ENCODE measurements at regions not wholly inside any gene's neighbourhood (a gene's known extent, or its start where the extent isn't known, plus 50 kb on each side); places are given as distances from the start of the nearest gene placed in this dataset.

DNA sequence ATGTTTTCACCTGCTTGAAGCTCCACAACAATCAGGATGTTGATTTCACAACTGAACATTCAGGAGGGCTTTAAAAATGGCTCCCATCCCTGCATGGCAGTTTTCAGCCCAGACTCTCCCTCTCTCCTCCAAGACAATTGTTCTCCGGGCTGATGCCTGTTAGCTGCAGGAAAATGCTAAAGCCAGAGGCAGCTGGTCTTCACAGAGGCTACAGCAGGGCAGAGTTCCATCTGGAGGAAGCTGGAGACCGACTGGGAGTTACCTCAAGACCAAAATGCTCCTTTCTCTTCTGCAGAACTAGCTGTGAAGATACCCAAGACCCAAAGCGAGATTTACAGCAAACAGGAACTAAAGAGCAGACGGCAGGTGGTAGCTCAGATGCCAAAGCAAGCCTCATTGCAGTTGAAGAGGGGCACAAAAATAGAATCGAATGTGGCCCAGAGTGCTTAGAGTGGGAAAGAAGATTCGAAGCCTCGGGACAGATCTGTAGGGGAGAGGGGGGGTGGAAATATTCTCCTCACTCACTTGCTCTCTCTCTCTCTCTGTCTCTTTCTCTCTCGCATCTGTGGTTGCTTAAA is 423.6 kb downstream of the ZNF521 start:
- Histone ChIP-seq H3K4me3 (ENCODE audit: low read depth in 1 of 2, low read length in 1 of 2) (no peak overlapping the region), H3K9me3 (no peaks in the 10 kb centered on the region), H3K27ac (no peak overlapping the region), H3K36me3 (no peaks in the 10 kb centered on the region), H3K4me1 (ENCODE audit: control insufficient read depth in 1 of 2, insufficient read depth in 1 of 2, low read depth in 1 of 2, low read length in 1 of 2) (no peaks in the 10 kb centered on the region), H3K27me3 (no peaks in the 10 kb centered on the region)
- TF ChIP-seq CTCF (IDR thresholded peaks at IDR 0.05): no peak

GRCh38 chr18:24930478-24930877 is 421.5 kb downstream of the ZNF521 start:
- TF ChIP-seq CTCF (IDR thresholded peaks at IDR 0.05): no peak
- Histone ChIP-seq H3K4me1 (ENCODE audit: control insufficient read depth in 1 of 2, insufficient read depth in 1 of 2, low read depth in 1 of 2, low read length in 1 of 2) (no peaks in the 10 kb centered on the region), H3K27ac (no peak overlapping the region), H3K9me3 (no peaks in the 10 kb centered on the region), H3K4me3 (ENCODE audit: low read depth in 1 of 2, low read length in 1 of 2) (no peak overlapping the region), H3K36me3 (no peaks in the 10 kb centered on the region), H3K27me3 (no peaks in the 10 kb centered on the region)

DNA sequence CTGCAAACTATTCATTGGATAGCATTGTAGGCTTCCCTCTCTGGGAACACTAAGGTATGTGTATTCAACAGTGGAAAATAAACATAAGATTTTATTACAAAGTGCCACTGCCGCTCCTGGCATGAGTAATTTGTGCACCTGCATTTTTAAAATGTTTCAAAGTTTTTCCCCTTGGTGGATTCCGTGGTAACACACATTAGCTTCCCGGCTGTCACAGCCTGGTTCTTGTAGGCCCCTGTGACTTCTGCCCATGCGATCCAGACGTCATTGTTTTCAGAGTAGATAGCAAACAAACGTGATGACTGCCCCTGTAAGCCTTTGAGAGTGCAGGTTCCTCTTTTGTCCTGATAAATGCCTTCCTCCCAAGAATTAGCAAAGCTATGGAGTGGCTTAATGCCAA is 421.0 kb downstream of the ZNF521 start:
- no peak overlapping the region for H3K27ac ChIP-seq
- H3K4me3 ChIP-seq (ENCODE audit: low read depth in 1 of 2, low read length in 1 of 2): no peak overlapping the region
- TF ChIP-seq CTCF (IDR thresholded peaks at IDR 0.05): no peak
- H3K36me3 ChIP-seq: no peaks in the 10 kb centered on the region
- no peaks in the 10 kb centered on the region for H3K27me3 ChIP-seq
- H3K4me1 ChIP-seq (ENCODE audit: control insufficient read depth in 1 of 2, insufficient read depth in 1 of 2, low read depth in 1 of 2, low read length in 1 of 2): no peaks in the 10 kb centered on the region
- no peaks in the 10 kb centered on the region for H3K9me3 ChIP-seq

DNA sequence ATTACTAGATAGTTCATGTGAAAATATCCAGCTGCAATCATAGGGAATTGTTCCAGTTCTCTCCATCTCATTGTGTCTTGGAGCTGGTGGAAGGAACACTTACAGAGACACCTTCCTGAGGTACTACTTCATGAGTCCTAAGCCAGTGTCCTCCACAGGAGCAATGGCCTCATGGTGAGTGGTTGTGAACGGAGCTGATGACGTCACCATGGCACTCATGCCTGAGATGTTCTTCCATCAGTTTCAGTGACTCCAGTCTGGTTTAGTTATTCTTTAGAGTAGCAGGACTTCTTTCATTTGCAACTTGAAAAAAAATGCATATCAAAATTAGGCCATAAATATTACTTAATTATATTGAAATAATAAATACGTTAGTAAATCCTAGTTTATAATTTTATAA is 418.6 kb downstream of the ZNF521 start:
- TF ChIP-seq CTCF (IDR thresholded peaks at IDR 0.05): no peak
- Histone ChIP-seq H3K9me3 (no peaks in the 10 kb centered on the region), H3K27me3 (no peaks in the 10 kb centered on the region), H3K4me3 (ENCODE audit: low read depth in 1 of 2, low read length in 1 of 2) (no peak overlapping the region), H3K27ac (no peak overlapping the region), H3K36me3 (no peaks in the 10 kb centered on the region), H3K4me1 (ENCODE audit: control insufficient read depth in 1 of 2, insufficient read depth in 1 of 2, low read depth in 1 of 2, low read length in 1 of 2) (no peaks in the 10 kb centered on the region)

- H3K4me1 ChIP-seq (ENCODE audit: control insufficient read depth in 1 of 2, insufficient read depth in 1 of 2, low read depth in 1 of 2, low read length in 1 of 2): no peaks in the 10 kb centered on the region
- no peak overlapping the region for H3K27ac ChIP-seq
- H3K36me3 ChIP-seq: no peaks in the 10 kb centered on the region
- TF ChIP-seq CTCF (IDR thresholded peaks at IDR 0.05): no peak
- H3K4me3 ChIP-seq (ENCODE audit: low read depth in 1 of 2, low read length in 1 of 2): no peak overlapping the region
- H3K27me3 ChIP-seq: no peaks in the 10 kb centered on the region
- H3K9me3 ChIP-seq: no peaks in the 10 kb centered on the region
These were observed 417.6 kb downstream of the ZNF521 start for GRCh38 chr18:24934258-24934932.

Data from neutrophil (primary cell).